AG09319 (cell line): ENCODE measurements at regions not wholly inside any gene's neighbourhood (a gene's known extent, or its start where the extent isn't known, plus 50 kb on each side); places are given as distances from the start of the nearest gene placed in this dataset.
"Not testable (repeated sequence)": the region's sequence is repeated elsewhere in the genome, so short reads cannot be mapped to it uniquely, and the experiment has no call there.

ENCODE experiments used
- DNase-seq: peaks from one replicate; pipeline ENCODE4 v3.0.0-alpha.2; 2010; ENCODE audit warnings: low read depth; ENCODE audit errors: extremely low read depth
- CTCF ChIP-seq: IDR thresholded peaks from 2 replicates; pipeline ENCODE4 v1.5.1; 2011; ENCODE audit warnings: low read depth, mild to moderate bottlenecking, inconsistent platforms, low read length, moderate library complexity

- DNase-seq: no peak
Measured at GRCh38 chr1:73452522-73452921, 745.5 kb downstream of the LRRIQ3 start.

GRCh38 chr1:73450668-73451067, 747.3 kb downstream of the LRRIQ3 start:
- DNase-seq: not testable (repeated sequence)

More at GRCh38 chr1:73452522-73452921, 745.5 kb downstream of the LRRIQ3 start:
- no peak for TF ChIP-seq CTCF

GRCh38 chr1:73411479-73411878, 786.5 kb downstream of the LRRIQ3 start:
- TF ChIP-seq CTCF: no peak
- DNase-seq: no peak

- TF ChIP-seq CTCF: no peak
- no peak for DNase-seq
Measured at GRCh38 chr1:73401666-73402065, 796.3 kb downstream of the LRRIQ3 start.

GRCh38 chr1:73382966-73383365, 815.0 kb downstream of the LRRIQ3 start:
- no peak for DNase-seq
- TF ChIP-seq CTCF: no peak

GRCh38 chr1:73366734-73367413, 831.1 kb downstream of the LRRIQ3 start:
- TF ChIP-seq CTCF: no peak
- DNase-seq: no peak

- no peak for TF ChIP-seq CTCF
- no peak for DNase-seq
Measured at GRCh38 chr1:73359001-73359400, 839.0 kb downstream of the LRRIQ3 start.

- no peak for TF ChIP-seq CTCF
- DNase-seq: no peak
Measured at GRCh38 chr1:73356485-73356884, 841.5 kb downstream of the LRRIQ3 start.
